PC-3 (cell line): ENCODE measurements at regions not wholly inside any gene's neighbourhood (a gene's known extent, or its start where the extent isn't known, plus 50 kb on each side); places are given as distances from the start of the nearest gene placed in this dataset.

Source experiments
- CTCF ChIP-seq: fragments of 300-600 bp; sonication (generic); conservative IDR thresholded peaks from 2 replicates; pipeline ENCODE4 v1.5.1; 2017; ENCODE audit warnings: antibody characterized with exemption, low read depth, mild to moderate bottlenecking, low read length
- EZH2 ChIP-seq: fragments of 300-600 bp; sonication (generic); IDR thresholded peaks from one replicate; pipeline ENCODE4 v1.6.1; 2017; ENCODE audit warnings: antibody characterized with exemption, mild to moderate bottlenecking, low read length; ENCODE audit not compliant: unreplicated experiment
- EZH2phosphoT487 ChIP-seq: fragments of 300-600 bp; sonication (generic); IDR thresholded peaks from 2 replicates; pipeline ENCODE4 v1.6.1; 2018; ENCODE audit warnings: mild to moderate bottlenecking, antibody characterized with exemption, low read length, borderline replicate concordance

- TF ChIP-seq CTCF (no peak), EZH2 (no peak), EZH2phosphoT487 (no peak)
Observed at GRCh38 chr2:236887531-236887930, 198.2 kb upstream of the COPS8 start.
